GM18873 (cell line): ENCODE measurements at regions not wholly inside any gene's neighbourhood (a gene's known extent, or its start where the extent isn't known, plus 50 kb on each side); places are given as distances from the start of the nearest gene placed in this dataset.

Experiments used
- ATAC-seq: cut with Tn5 transposase; IDR thresholded peaks from one replicate; pipeline ENCODE4 v1.9.1; 2021; ENCODE audit warnings: mild to moderate bottlenecking, moderate library complexity, moderate number of reproducible peaks; ENCODE audit not compliant: unreplicated experiment, low FRiP score

GRCh38 chr3:5426094-5426883, 238.8 kb downstream of the EDEM1 start:
- ATAC-seq, result peak; percentile 48

GRCh38 chr3:5427021-5427420, 239.5 kb downstream of the EDEM1 start:
- no peak for ATAC-seq

GRCh38 chr3:5427938-5428337, 240.4 kb downstream of the EDEM1 start:
- ATAC-seq, result no peak

- peak; percentile 85 for ATAC-seq
These were observed 241.4 kb downstream of the EDEM1 start for GRCh38 chr3:5428607-5429516.

GRCh38 chr3:5429517-5429890, 242.0 kb downstream of the EDEM1 start:
- ATAC-seq, result no peak

- no peak for ATAC-seq
These were observed 243.2 kb downstream of the EDEM1 start for GRCh38 chr3:5430701-5431100.

- ATAC-seq, result no peak
These were observed 243.6 kb downstream of the EDEM1 start for GRCh38 chr3:5431146-5431545.

GRCh38 chr3:5431811-5432378, 244.4 kb downstream of the EDEM1 start:
- ATAC-seq, result no peak

- no peak for ATAC-seq
These were observed 249.8 kb downstream of the EDEM1 start for GRCh38 chr3:5437296-5437782.

- no peak for ATAC-seq
These were observed 250.3 kb downstream of the EDEM1 start for GRCh38 chr3:5437783-5438323.

GRCh38 chr3:5441401-5441800, 253.9 kb downstream of the EDEM1 start:
- no peak for ATAC-seq

- ATAC-seq, result no peak
These were observed 254.7 kb downstream of the EDEM1 start for GRCh38 chr3:5442106-5442785.

- no peak for ATAC-seq
These were observed 255.3 kb downstream of the EDEM1 start for GRCh38 chr3:5442786-5443138.

GRCh38 chr3:5444253-5444652, 256.7 kb downstream of the EDEM1 start:
- no peak for ATAC-seq

GRCh38 chr3:5445676-5446201, 258.2 kb downstream of the EDEM1 start:
- ATAC-seq, result no peak

GRCh38 chr3:5448246-5448645, 260.7 kb downstream of the EDEM1 start:
- no peak for ATAC-seq

- no peak for ATAC-seq
These were observed 261.3 kb downstream of the EDEM1 start for GRCh38 chr3:5448816-5449215.

- no peak for ATAC-seq
These were observed 268.7 kb downstream of the EDEM1 start for GRCh38 chr3:5456199-5456598.

- no peak for ATAC-seq
These were observed 271.0 kb downstream of the EDEM1 start for GRCh38 chr3:5458526-5458925.

- ATAC-seq, result no peak
These were observed 274.6 kb downstream of the EDEM1 start for GRCh38 chr3:5462086-5462485.
